CD4-positive, CD25-positive, alpha-beta regulatory T cell (primary cell): ENCODE measurements at regions not wholly inside any gene's neighbourhood (a gene's known extent, or its start where the extent isn't known, plus 50 kb on each side); places are given as distances from the start of the nearest gene placed in this dataset.

Experiments
- ATAC-seq, 2 donors: fragments of 150-1000 bp; cut with Tn5 transposase; one replicate each; pipeline ENCODE4 v1.10.0; 2021; ENCODE audit warnings: low read depth in 2 of 2, moderate number of reproducible peaks in 2 of 2, moderate library complexity in 1 of 2
- DNase-seq, 3 donors: peaks; one replicate each; pipeline versions ENCODE4 v3.0.0 to v3.0.0-alpha.2; 2012 to 2022; ENCODE audit warnings: mixed read lengths in 1 of 3
- H3K27ac ChIP-seq: one replicate; pipeline ENCODE4 v1.7.0; 2013; ENCODE audit warnings: mild to moderate bottlenecking, low read length; ENCODE audit not compliant: insufficient read depth, poor library complexity, severe bottlenecking
- H3K27me3 ChIP-seq: one replicate; pipeline ENCODE4 v1.7.0; 2013; ENCODE audit warnings: low read length; ENCODE audit not compliant: control insufficient read depth, insufficient read depth
- H3K36me3 ChIP-seq: one replicate; pipeline ENCODE4 v1.7.0; 2013; ENCODE audit warnings: mild to moderate bottlenecking, low read length, moderate library complexity; ENCODE audit not compliant: control insufficient read depth, insufficient read depth
- H3K4me1 ChIP-seq: 2 replicates; pipeline ENCODE4 v1.7.0; 2013; ENCODE audit warnings: mild to moderate bottlenecking, low read length; ENCODE audit not compliant: insufficient read depth, control insufficient read depth, poor library complexity, severe bottlenecking
- H3K4me3 ChIP-seq: one replicate; pipeline ENCODE4 v1.7.0; 2013; ENCODE audit warnings: low read depth, mild to moderate bottlenecking, low read length, moderate library complexity
- H3K9me3 ChIP-seq, 2 experiments: 1 replicate in 1 of 2; 2 replicates in 1 of 2; pipeline ENCODE4 v1.7.0; 2013; ENCODE audit warnings: low read length in 2 of 2, mild to moderate bottlenecking in 1 of 2, moderate library complexity in 1 of 2; ENCODE audit not compliant: control insufficient read depth in 2 of 2
- H3K27ac Mint-ChIP-seq, 3 donors: one replicate each; pipeline ENCODE4 v1.8.0; 2020 to 2022; ENCODE audit warnings: mild to moderate bottlenecking in 3 of 3, mixed read lengths in 3 of 3, moderate library complexity in 2 of 3
- H3K27me3 Mint-ChIP-seq: one replicate; pipeline ENCODE4 v1.8.0; 2022; ENCODE audit warnings: mild to moderate bottlenecking, mixed read lengths
- H3K36me3 Mint-ChIP-seq: one replicate; pipeline ENCODE4 v1.8.0; 2020; ENCODE audit warnings: mixed read lengths
- H3K4me1 Mint-ChIP-seq, 4 donors: one replicate each; pipeline ENCODE4 v1.8.0; 2020 to 2022; ENCODE audit warnings: mixed read lengths in 4 of 4, mild to moderate bottlenecking in 1 of 4
- H3K4me3 Mint-ChIP-seq, 4 donors: one replicate each; pipeline ENCODE4 v1.8.0; 2020 to 2022; ENCODE audit warnings: mild to moderate bottlenecking in 4 of 4, mixed read lengths in 4 of 4, moderate library complexity in 3 of 4
- H3K9me3 Mint-ChIP-seq, 7 donors: one replicate each; pipeline ENCODE4 v1.8.0; 2020 to 2022; ENCODE audit warnings: mixed read lengths in 7 of 7, mild to moderate bottlenecking in 3 of 7, moderate library complexity in 2 of 7

DNA sequence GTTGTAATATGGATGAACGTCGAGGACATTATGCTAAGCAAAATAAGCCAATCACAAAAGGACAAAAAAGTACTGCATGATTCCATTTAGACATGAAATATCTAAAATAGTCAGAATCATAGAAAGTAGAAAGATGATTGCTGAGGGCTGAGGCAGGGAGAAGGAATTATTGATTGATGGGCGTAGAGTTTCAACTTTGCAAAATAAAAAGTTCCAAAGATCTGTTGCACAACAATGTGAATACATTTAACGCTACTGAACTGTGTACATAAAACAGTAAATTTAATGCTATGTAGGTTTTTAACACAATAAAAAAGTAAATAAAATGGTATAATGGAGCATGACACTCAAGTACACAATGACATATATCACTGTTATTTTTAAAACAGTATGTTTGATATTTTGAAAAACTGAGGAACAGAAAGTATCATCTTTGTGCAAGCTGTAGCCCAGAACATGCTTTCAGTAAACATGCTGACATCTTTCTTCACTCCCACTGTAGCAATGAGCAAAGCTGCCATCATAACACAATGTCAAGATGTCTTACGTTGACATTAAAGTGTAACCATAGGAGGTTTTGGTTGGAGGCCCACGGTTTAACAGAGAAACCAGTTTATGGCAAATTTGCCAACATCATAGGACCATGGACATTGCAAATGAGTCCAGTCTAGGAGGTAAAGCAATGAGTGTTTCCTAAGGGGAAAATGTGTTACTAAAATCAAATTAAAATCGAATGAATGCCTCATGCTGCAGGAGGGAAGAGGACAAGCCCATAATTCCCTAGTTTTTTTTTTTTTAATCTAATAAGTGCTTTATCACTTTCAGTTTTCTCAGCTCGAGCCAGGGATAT lies 125.8 kb upstream of the SGCD start:
- H3K4me3 ChIP-seq, result no peak overlapping the region
- no peak overlapping the region for H3K27ac ChIP-seq
- DNase-seq (no peak), ATAC-seq (no peak)
- H3K27ac Mint-ChIP-seq, result no peak overlapping the region
- H3K4me3 Mint-ChIP-seq, result no peak overlapping the region
- no peaks in the 10 kb centered on the region for H3K27me3 ChIP-seq
- H3K4me1 Mint-ChIP-seq, result peaks cover 0 to 2% (median 0%) of the 10 kb centered on the region in 4 donors
- peaks cover 0 to 4% (median 0%) of the 10 kb centered on the region in 7 donors for H3K9me3 Mint-ChIP-seq
- H3K36me3 Mint-ChIP-seq, result no peaks in the 10 kb centered on the region
- H3K27me3 Mint-ChIP-seq, result no peaks in the 10 kb centered on the region
- no peaks in the 10 kb centered on the region for H3K9me3 ChIP-seq
- H3K4me1 ChIP-seq, result no peaks in the 10 kb centered on the region
- H3K36me3 ChIP-seq, result no peaks in the 10 kb centered on the region

DNA sequence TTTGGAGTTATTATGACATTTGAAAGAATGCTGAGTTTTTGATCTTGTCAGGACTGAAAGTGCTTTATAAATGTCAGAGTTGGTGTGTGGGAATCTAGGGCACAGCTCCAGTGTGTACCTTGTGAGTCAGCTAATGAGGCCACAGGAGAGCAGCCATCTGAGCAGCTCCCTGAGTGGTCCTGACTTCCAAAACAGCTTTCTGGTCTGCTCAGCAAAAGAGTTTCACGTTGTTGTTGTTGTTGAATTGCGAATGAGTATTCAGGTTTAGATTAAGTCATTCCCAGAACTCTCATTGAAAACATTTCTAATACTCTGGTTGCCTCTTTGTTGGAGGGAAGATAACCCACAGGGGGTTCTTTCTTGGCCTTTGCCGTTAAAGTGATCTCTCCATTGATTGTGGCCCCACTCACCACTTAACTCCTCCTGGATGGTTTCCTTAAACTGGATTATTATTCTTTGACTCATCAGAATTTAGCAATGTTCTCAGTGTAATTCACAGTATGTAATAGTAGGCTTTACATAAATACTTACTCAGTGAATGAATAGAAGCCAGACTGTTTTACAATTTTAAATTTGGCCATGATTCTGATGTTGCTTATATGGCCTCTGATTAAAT lies 125.1 kb upstream of the SGCD start:
- Mint-ChIP-seq H3K27me3 (no peaks in the 10 kb centered on the region), H3K4me3 (no peak overlapping the region), H3K9me3 (peaks cover 0 to 4% (median 0%) of the 10 kb centered on the region in 7 donors), H3K36me3 (no peaks in the 10 kb centered on the region), H3K4me1 (peaks cover 0 to 2% (median 0%) of the 10 kb centered on the region in 4 donors), H3K27ac (no peak overlapping the region)
- ATAC-seq, result no peak
- H3K27ac ChIP-seq, result no peak overlapping the region
- H3K27me3 ChIP-seq, result no peaks in the 10 kb centered on the region
- H3K4me1 ChIP-seq, result no peaks in the 10 kb centered on the region
- no peak overlapping the region for H3K4me3 ChIP-seq
- no peaks in the 10 kb centered on the region for H3K36me3 ChIP-seq
- no peaks in the 10 kb centered on the region for H3K9me3 ChIP-seq
- DNase-seq, result no peak

DNA sequence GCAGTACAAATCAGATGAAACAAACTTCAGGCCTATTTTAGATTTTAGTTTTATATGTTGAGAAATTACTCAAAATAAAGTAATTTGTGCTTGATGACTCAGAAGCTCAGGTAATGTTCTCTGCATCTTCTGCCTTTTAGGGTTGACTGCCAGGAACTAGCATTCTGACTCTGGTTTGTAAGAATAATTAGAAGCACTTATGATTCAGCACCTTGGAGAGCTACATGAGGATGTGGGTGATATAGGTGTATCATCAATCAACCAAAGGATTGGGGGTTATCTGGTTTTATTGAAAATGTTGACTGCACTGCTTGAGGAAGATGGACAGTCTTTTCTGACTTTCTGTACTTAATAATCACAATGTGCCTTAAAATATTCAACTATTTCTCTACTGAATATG lies 118.7 kb upstream of the SGCD start:
- H3K4me3 ChIP-seq, result no peak overlapping the region
- Mint-ChIP-seq H3K27ac (no peak overlapping the region), H3K4me3 (no peak overlapping the region), H3K4me1 (no peaks in the 10 kb centered on the region), H3K9me3 (peaks cover 0 to 7% (median 2%) of the 10 kb centered on the region in 7 donors), H3K27me3 (no peaks in the 10 kb centered on the region), H3K36me3 (no peaks in the 10 kb centered on the region)
- H3K27me3 ChIP-seq, result no peaks in the 10 kb centered on the region
- no peaks in the 10 kb centered on the region for H3K36me3 ChIP-seq
- no peaks in the 10 kb centered on the region for H3K4me1 ChIP-seq
- ATAC-seq, result no peak
- DNase-seq, result peak in 1 of 3 donors; percentile 28
- H3K9me3 ChIP-seq, result no peaks in the 10 kb centered on the region
- H3K27ac ChIP-seq, result no peak overlapping the region

DNA sequence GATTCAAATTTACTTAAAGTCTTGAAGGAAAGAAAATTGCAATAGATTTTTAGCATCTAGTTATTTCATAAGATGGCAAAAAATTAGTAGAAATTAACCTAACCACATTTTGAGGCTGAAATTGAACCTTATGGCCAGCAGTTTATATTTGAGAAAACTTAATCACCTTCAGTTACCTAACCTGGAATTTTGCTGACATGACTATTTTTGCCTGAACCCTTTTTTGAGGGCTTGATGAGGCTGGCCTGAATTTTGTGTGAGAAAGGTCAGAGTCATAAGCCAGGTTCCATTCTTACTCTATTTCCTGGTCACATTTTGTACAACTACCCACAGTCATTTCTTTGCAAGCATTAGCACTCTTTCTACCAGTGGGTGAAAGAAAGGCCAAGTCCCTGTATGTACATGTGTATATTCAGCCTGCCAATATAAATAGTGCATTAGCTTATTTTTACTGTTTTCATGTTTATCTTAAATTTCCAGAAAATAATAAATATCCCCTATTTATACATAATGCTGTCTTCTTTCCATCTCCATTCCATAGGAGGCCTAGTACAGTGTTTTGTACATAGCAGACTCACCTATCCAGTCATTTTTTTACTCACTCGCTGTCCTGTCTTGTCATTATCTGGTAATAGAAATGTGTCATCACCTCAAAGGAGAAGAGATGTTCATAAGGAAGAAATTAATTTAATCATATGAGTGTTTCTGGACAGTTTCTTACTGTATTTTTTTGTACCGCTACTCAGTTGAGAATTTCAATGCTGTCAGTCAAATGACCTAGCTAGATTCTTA lies 108.4 kb upstream of the SGCD start:
- peak overlapping the region in 1 of 4 donors; percentile 39 for H3K4me3 Mint-ChIP-seq
- peaks cover 6% of the 10 kb centered on the region for H3K27me3 Mint-ChIP-seq
- Histone ChIP-seq H3K9me3 (no peaks in the 10 kb centered on the region), H3K27ac (no peak overlapping the region), H3K4me3 (no peak overlapping the region), H3K4me1 (no peaks in the 10 kb centered on the region), H3K27me3 (no peaks in the 10 kb centered on the region), H3K36me3 (no peaks in the 10 kb centered on the region)
- no peaks in the 10 kb centered on the region for H3K4me1 Mint-ChIP-seq
- ATAC-seq, result no peak
- no peak for DNase-seq
- no peaks in the 10 kb centered on the region for H3K36me3 Mint-ChIP-seq
- H3K9me3 Mint-ChIP-seq, result peaks cover 0 to 15% (median 2%) of the 10 kb centered on the region in 7 donors
- no peak overlapping the region for H3K27ac Mint-ChIP-seq

DNA sequence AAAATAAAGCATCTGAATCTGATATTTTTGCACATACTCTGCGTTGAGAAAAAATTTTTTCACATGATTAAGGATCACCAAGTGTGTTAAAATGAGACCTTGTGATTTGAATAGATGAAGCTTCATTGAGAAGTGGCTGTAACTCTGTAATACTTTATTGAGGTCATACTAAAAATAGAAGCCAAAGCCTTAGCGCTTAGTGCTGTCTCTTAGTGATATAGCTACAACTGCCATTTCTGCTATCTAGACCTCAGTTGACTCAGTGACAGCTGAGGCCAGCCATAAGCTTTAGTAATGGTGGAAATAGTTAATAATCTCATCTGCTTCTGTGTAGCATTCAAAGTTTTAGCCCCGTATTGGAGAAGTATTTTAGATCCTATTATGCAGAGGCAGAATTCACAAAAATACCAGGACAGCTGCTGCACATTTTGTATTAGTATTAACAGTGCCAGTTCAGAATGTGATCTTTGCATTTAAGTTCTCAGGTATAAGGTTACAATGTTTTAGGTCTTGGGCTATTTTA lies 107.4 kb upstream of the SGCD start:
- no peaks in the 10 kb centered on the region for H3K36me3 Mint-ChIP-seq
- ATAC-seq (no peak), DNase-seq (no peak)
- peaks cover 6% of the 10 kb centered on the region for H3K27me3 Mint-ChIP-seq
- H3K4me1 Mint-ChIP-seq, result no peaks in the 10 kb centered on the region
- Histone ChIP-seq H3K36me3 (no peaks in the 10 kb centered on the region), H3K27ac (no peak overlapping the region), H3K27me3 (no peaks in the 10 kb centered on the region), H3K9me3 (no peaks in the 10 kb centered on the region), H3K4me1 (no peaks in the 10 kb centered on the region), H3K4me3 (no peak overlapping the region)
- H3K27ac Mint-ChIP-seq, result no peak overlapping the region
- H3K9me3 Mint-ChIP-seq, result peaks cover 0 to 10% (median 2%) of the 10 kb centered on the region in 7 donors
- H3K4me3 Mint-ChIP-seq, result no peak overlapping the region

DNA sequence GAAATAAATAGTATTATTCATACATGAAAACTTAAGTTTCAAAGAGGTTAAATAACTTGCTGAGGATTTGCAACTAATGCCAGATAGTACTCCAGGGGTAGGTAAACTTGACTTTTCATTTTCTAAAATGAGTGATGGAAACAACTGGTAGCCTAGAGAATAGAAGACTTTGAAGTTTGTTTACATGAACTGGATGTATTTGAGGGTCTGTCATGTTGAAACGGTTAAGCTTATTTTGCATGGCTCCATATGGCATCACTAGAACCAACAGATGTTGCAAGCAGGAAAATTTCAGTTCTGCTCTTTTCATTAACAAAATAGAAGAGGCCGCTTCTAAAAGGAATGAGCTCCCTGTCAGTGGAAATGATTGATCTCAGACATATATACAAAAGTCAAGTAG lies 105.1 kb upstream of the SGCD start:
- Histone ChIP-seq H3K27ac (no peak overlapping the region), H3K27me3 (no peaks in the 10 kb centered on the region), H3K4me3 (no peak overlapping the region), H3K4me1 (no peaks in the 10 kb centered on the region), H3K9me3 (no peaks in the 10 kb centered on the region), H3K36me3 (no peaks in the 10 kb centered on the region)
- H3K4me3 Mint-ChIP-seq, result no peak overlapping the region
- peaks cover 0 to 2% (median 0%) of the 10 kb centered on the region in 7 donors for H3K9me3 Mint-ChIP-seq
- ATAC-seq (no peak), DNase-seq (no peak)
- H3K4me1 Mint-ChIP-seq, result no peaks in the 10 kb centered on the region
- peaks cover 6% of the 10 kb centered on the region for H3K27me3 Mint-ChIP-seq
- H3K27ac Mint-ChIP-seq, result no peak overlapping the region
- H3K36me3 Mint-ChIP-seq, result no peaks in the 10 kb centered on the region

DNA sequence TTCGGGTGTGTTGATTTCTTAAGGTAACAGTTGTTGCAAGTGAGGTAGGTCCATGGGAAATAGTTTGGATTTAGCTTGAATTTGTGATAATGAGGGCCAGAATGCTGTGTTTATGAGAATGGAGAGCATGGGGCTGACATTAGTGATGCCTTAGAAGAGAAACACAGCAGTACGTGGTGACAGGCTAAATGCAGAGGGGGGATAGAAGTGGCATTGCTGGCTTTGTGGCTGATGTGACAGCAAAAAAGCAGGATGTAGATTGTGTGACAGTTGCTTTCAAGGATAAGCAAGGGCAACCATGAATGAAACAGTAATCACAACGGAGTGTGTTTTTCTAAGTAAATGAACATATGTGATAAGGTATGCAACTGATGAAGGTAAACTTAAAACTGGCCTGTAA lies 103.4 kb upstream of the SGCD start:
- DNase-seq, result no peak
- Mint-ChIP-seq H3K27ac (peak overlapping the region in 1 of 3 donors; percentile 58), H3K9me3 (peaks cover 0 to 2% (median 0%) of the 10 kb centered on the region in 7 donors), H3K4me3 (no peak overlapping the region), H3K27me3 (peaks cover 6% of the 10 kb centered on the region), H3K4me1 (no peaks in the 10 kb centered on the region), H3K36me3 (no peaks in the 10 kb centered on the region)
- H3K27me3 ChIP-seq, result no peaks in the 10 kb centered on the region
- no peak for ATAC-seq
- H3K27ac ChIP-seq, result no peak overlapping the region
- H3K9me3 ChIP-seq, result no peaks in the 10 kb centered on the region
- H3K36me3 ChIP-seq, result no peaks in the 10 kb centered on the region
- H3K4me3 ChIP-seq, result no peak overlapping the region
- no peaks in the 10 kb centered on the region for H3K4me1 ChIP-seq
